ENCODE measurements at regions not wholly inside any gene's neighbourhood (a gene's known extent, or its start where the extent isn't known, plus 50 kb on each side); places are given as distances from the start of the nearest gene placed in this dataset.

- no peak for DNase-seq
Observed at GRCh38 chr20:16951876-16952275, 203.7 kb downstream of the OTOR start.

GRCh38 chr20:16952965-16953364 lies 204.8 kb downstream of the OTOR start:
- DNase-seq: no peak

DNA sequence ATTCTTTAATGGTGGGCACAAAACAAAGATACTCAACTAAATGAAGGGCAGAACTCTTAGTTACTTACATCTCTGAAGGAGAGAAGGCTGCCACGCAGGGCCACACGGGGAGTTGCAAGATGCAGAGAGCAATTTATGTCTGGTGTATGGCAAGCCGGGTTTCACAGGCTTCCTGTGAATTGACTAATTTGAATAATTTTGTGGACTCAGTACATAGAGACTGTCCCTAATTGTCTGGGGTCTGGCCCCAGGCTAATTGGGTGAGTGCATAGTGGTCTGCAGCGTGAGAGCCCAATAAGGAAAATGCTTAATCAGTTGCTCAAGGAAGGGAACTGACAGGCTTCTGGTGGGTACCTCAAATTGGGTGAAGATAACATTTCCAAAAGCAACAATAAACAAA lies 205.7 kb downstream of the OTOR start:
- DNase-seq: no peak

GRCh38 chr20:16955462-16955861 lies 207.3 kb downstream of the OTOR start:
- DNase-seq: no peak

DNA sequence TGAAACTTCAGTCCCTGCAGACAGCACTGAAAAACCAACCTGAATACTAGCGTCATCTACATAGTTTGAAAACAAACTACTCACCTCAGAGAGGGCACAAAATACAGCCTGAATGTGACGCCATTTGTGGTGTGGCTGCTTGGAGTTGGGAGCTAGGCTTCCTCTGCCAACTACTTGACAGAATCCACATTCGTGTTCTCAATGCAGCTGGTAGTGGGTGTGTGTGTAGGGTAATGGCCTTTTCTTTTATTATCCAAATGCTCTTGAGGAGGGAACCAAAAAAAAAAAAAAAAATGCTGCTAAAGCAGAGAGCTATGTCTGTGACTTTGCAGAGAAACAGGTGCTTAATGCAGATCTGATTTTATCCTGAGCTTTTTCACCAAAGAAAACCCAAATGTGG lies 207.8 kb downstream of the OTOR start:
- DNase-seq: no peak

DNA sequence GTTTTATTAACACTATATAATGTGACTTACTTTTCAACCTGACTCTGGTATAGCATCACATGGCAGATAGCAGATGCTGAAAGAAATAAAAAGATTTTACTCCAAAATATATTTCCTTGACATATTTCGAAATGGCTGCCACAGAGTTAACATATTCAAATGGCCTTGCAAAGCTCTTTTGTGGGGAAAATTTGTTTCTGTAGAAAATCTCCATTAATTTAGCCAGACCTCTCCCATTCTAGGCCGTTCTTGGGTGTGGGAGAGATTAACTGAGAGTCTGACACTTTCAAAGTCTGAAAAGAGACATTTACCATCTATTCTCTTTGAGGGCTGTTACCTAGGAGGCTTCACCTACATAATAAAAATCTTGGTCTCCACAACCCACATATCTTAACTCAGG lies 217.2 kb downstream of the OTOR start:
- no peak for DNase-seq

GRCh38 chr20:16966276-16966880 lies 218.2 kb downstream of the OTOR start:
- no peak for DNase-seq

DNA sequence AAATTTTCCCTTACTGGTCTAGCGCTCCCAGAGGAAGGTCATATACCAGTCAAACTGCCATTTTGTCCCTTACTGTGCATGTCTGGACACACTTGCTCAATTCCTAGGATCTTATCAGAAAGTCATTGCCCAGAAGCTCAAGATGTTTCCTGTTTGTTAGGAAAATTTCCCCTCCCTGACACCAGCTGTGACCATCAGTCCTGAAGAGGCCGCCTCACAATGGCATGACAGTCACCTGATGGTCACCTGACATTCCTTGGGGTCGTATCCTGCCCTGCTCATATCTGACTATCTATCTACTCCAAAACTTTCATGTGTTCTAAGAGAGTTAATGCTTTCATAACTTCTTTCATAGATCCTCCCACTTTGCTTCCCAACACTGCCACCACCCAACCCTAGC lies 219.9 kb downstream of the OTOR start:
- DNase-seq: no peak

GRCh38 chr20:16970776-16971175 lies 222.6 kb downstream of the OTOR start:
- no peak for DNase-seq

DNA sequence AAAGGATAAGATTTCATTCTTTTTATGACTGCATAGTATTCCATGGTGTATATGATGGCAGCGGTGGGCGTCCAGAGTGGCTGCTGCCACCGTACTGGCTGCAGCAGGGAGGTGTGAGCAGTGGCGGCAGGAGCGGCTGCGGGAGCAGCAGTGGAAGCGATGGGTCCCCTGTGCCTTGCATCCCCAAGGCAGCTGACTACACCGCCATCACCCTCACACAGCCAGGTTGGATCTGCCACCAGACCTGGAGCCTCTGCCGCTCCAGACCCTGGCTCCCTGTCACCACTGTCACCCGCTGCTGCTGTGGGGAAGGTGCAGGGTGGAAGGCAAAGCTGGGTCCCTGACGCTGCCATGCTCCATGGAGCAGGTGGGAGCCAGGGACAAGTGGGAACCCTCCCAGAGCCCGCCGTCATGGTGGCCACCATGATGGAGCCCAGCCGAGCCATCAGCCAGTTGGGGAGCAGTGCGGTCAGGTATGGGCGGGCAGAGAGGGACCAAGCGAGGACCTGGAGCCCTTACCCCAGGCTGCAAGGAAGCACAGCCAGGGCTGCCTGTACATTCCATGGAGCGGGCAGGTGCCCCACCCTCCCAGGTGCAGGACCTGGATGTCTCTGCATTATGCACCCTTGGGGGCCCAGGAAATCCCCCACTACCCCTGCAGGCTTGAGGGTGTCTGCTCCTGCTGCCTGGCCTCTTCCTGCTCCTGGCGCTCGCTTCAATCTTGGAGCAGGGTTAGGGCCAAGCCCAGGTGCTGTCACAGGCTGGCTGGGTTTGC lies 226.1 kb downstream of the OTOR start:
- DNase-seq: no peak

DNA sequence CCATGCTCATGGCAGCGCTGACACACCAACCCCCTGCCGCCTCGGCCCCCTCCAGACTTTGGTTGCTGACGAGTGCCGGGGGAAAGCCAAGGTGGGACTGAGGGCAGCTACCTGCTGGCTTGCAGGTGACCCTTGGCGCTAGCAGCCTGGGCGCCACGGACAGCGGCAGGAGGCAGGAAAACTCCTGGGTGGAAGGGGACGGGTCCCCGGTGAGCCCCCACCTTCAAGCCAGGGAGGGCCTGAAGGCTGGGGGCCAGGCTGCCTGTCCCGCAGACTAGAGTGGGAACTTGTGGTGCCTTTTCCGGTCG lies 226.7 kb downstream of the OTOR start:
- no peak for DNase-seq

DNA sequence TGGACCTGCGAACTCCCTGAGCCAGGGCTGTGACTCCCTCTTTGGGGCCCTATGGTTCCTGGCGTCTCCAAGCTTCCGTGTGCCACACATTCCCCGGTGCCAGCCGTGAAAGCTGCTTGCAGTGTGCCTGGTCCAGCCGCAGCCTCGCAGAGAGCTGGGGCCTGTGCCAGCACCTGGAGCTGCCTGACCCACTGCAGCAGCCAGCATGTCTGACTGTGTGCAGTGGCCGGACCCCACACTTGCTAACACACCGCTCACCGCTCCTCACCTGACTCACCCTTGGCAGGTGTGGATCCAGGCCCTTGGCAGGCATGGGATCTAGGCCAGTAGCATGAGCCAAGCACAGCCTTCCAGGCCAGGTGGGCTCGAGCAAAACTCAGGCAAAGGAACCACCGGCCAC lies 227.5 kb downstream of the OTOR start:
- no peak for DNase-seq

DNA sequence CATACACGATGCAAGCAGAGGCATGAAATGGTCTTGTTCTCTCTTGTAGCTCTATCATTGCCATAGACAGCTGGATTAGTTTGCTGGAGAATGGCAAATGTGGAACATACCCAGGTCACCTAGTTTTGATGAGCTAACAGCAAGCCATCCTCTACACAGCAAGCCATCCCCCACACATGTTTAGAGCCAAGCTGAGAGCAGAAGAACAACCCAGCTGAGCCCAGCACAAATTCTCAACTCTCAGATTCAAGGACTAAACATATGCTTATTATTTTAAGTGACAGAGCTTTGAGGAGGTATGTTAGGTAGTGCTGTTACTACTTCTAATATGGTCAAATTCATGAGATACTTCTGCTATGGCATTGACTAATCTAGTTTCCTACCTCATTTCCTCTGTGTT lies 230.3 kb downstream of the OTOR start:
- DNase-seq: no peak

- no peak for DNase-seq
Observed at GRCh38 chr20:16982091-16982726, 234.1 kb downstream of the OTOR start.

GRCh38 chr20:16984481-16984880 lies 236.3 kb downstream of the OTOR start:
- DNase-seq: no peak

DNA sequence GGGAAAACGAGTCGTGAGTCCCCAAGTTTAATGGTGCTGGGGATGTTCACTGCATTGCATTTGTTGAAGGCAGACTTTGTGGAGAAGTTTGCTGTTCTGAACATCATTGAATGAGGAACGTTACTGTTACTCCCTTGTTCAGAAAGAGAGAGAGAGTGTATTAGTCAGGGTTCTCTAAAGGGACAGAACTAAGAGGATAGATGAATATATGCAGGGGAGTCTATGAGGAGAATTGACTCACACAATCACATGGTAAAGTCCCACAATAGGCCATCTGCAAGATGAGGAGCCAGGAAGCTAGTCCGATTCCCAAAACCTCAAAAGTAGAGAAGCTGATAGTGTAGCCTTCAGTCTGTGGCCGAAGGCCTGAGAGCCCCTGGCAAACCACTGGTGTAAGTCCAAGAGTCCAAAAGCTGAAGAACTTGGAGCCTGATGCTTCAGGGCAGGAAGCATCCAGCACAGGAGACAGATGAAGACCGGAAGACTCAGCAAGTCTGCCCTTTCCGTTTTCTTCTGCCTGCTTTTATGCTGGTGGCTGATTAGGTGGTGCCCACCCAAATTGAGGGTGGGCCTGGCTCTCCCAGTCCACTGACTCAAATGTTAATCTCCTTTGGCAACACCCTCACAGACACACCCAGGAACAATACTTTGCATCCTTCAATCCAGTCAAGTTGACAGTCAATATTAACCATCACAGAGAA lies 223.5 kb upstream of the PCSK2 start:
- DNase-seq: no peak

DNA sequence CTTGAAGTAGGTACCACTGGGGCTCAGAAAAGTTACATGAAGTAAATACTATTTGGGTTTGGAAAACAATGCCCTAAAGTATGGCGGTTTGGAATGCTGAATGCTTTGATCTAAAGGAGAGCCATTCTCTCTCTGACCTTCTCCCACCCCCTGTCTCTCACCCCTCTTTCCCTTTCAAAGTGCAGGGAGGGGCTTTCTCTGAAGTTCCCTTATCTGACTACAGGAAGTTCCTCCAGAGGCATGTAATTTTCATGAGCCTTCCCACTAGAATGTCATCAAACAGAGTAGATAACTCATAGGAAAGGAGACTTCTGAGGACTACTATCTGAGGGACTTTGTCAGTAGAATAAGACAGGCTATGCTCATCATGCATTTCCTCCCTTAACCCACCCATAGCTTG lies 216.7 kb upstream of the PCSK2 start:
- no peak for DNase-seq

- no peak for DNase-seq
Observed at GRCh38 chr20:17012546-17013226, 214.2 kb upstream of the PCSK2 start.

DNA sequence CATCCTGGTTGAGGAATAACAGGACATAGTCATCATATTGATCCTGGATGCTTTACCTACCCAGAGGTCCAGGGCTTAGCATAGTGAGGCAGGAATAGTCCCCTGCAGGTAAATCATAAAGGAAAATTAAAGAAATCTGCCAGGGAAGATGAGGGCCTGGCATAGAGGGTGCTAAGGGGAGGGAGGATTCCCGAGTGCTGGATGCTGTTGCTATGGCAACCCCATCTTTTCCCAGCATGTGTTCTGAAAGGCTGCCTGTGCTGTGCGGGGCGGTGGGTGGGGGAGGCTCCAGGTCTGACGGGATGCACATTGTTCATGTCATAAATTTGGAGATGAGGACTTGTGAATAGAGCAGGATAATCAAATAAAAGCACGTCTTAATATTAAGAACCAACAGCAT lies 212.6 kb upstream of the PCSK2 start:
- no peak for DNase-seq

DNA sequence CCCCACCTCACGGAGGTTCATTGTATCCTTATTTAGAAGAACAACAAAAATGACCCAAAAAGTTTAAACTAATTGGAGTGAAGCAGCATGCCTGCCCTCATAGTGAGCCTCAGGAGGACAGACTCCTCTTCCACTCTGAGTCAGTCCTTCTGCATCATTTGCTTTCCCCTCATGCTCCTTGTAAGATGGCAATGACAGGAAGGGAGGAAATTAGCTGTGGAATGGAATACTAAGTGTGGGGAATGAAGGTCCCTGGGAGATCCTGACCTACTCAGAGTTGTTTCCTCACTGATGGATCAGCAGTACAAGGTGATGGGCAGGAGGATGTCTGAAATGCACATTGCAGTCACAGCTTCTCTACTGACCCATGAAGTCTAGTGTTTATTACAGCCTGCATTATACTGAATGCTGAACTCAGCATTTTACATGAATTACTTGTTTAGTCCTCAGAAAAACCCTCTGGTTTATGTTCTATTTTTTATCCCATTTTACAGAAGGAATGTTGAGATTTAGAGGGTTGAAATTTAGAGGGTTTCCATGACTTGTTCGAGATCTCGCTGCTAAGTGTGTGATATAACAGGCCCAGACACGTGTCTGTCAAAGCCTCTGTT lies 212.0 kb upstream of the PCSK2 start:
- no peak for DNase-seq

GRCh38 chr20:17017232-17017631 lies 209.6 kb upstream of the PCSK2 start:
- DNase-seq: no peak

GRCh38 chr20:17021481-17021880 lies 205.4 kb upstream of the PCSK2 start:
- DNase-seq: no peak

DNA sequence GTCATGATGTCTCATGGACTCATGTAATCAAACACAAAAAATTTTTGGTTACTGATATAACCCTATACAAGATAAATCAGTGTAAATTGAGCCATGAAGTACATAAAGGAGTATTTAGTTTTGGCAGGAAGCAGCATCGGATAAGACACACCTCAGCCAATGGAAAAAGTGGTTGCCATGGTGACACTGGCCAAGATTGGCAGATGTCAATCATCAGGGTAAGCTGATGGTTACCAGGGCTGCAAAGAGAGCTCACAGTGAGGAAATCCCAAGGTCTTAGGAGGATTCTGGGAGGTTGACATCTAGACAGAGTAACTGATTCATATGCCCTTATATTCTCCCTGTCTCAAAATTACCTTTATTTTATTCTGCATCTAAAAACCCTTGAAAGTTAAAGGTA lies 203.8 kb upstream of the PCSK2 start:
- no peak for DNase-seq
